H1 (cell line): ENCODE measurements at regions not wholly inside any gene's neighbourhood (a gene's known extent, or its start where the extent isn't known, plus 50 kb on each side); places are given as distances from the start of the nearest gene placed in this dataset.

Source experiments
- CTCF ChIA-PET: fragments of 300-600 bp; sonication (Branson Sonifier 250); formaldehyde crosslinking; loops from one replicate; lab custom pipeline; 2021; ENCODE audit not compliant: partially characterized antibody; lab: Charles Lee
- POLR2A ChIA-PET: fragments of 300-600 bp; sonication (Branson Sonifier 250); formaldehyde crosslinking; loops from one replicate; lab custom pipeline; 2021; ENCODE audit warnings: inconsistent platforms; ENCODE audit not compliant: partially characterized antibody; lab: Charles Lee
- DNase-seq, 2 experiments: peaks; one replicate each; pipeline versions ENCODE4 v3.0.0 to v3.0.0-alpha.2; 2010 to 2022; ENCODE audit warnings: low spot score in 2 of 2, low read depth in 1 of 2, mixed read lengths in 1 of 2
- FAIRE-seq: peaks from 2 replicates; lab custom pipeline; 2011; peaks lifted over from hg19 to GRCh38; lab: Jason Lieb, UNC
- H2AFZ ChIP-seq: 2 replicates; pipeline ENCODE4 v1.8.1; 2012; ENCODE audit warnings: low read length, inconsistent platforms
- H2AK5ac ChIP-seq: 2 replicates; pipeline ENCODE4 v1.6.1; 2013; ENCODE audit warnings: low read depth, low read length
- H2BK120ac ChIP-seq: replicated peaks from 2 replicates; pipeline ENCODE3; 2013; ENCODE audit warnings: low read depth, low read length, inconsistent platforms
- H2BK12ac ChIP-seq: 2 replicates; pipeline ENCODE4 v1.6.1; 2013; ENCODE audit warnings: low read depth, low read length
- H2BK15ac ChIP-seq: 2 replicates; pipeline ENCODE4 v1.6.1; 2013; ENCODE audit warnings: low read length
- H2BK20ac ChIP-seq: 2 replicates; pipeline ENCODE4 v1.6.1; 2013; ENCODE audit warnings: low read length
- H2BK5ac ChIP-seq: 2 replicates; pipeline ENCODE4 v1.6.1; 2013; ENCODE audit warnings: low read depth, low read length
- H3K14ac ChIP-seq: 2 replicates; pipeline ENCODE4 v1.6.1; 2013; ENCODE audit warnings: inconsistent platforms; ENCODE audit not compliant: insufficient read length
- H3K18ac ChIP-seq: 2 replicates; pipeline ENCODE4 v1.6.1; 2013; ENCODE audit warnings: low read length; ENCODE audit errors: extremely low read depth
- H3K23ac ChIP-seq: 2 replicates; pipeline ENCODE4 v1.6.1; 2013; ENCODE audit warnings: inconsistent platforms; ENCODE audit not compliant: insufficient read length
- H3K23me2 ChIP-seq: 2 replicates; pipeline ENCODE4 v1.6.1; 2013; ENCODE audit warnings: low read depth, low read length
- H3K27ac ChIP-seq: 2 replicates; pipeline ENCODE4 v1.6.1; 2011; ENCODE audit warnings: low read depth, low read length, inconsistent platforms
- H3K27me3 ChIP-seq, 4 experiments: replicated peaks in 1 of 4; 1 replicate in 1 of 4; 2 replicates in 3 of 4; pipeline versions ENCODE4 v1.6.1 to v1.8.1; 2011 to 2013; ENCODE audit warnings: low read length in 3 of 4, mild to moderate bottlenecking in 3 of 4, inconsistent platforms in 2 of 4, mixed read lengths in 2 of 4, moderate library complexity in 1 of 4; ENCODE audit not compliant: control insufficient read depth in 3 of 4, insufficient read depth in 3 of 4; ENCODE audit errors: extremely low read depth in 1 of 4
- H3K36me3 ChIP-seq, 4 experiments: 2 replicates each; pipeline versions ENCODE4 v1.6.1 to v1.8.1; 2011 to 2013; ENCODE audit warnings: mild to moderate bottlenecking in 4 of 4, low read length in 3 of 4, moderate library complexity in 2 of 4, control low read depth in 1 of 4, inconsistent platforms in 1 of 4; ENCODE audit not compliant: insufficient read depth in 4 of 4, control insufficient read depth in 2 of 4
- H3K4ac ChIP-seq: replicated peaks from 2 replicates; pipeline ENCODE3; 2013; ENCODE audit warnings: low read length, low read depth, mixed read lengths, inconsistent platforms; ENCODE audit not compliant: insufficient read length
- H3K4me1 ChIP-seq, 4 experiments: replicated peaks in 1 of 4; 1 replicate in 1 of 4; 2 replicates in 3 of 4; pipeline versions ENCODE4 v1.6.1 to v1.8.1; 2011 to 2013; ENCODE audit warnings: low read length in 3 of 4, inconsistent platforms in 2 of 4, mixed read lengths in 1 of 4; ENCODE audit not compliant: insufficient read depth in 4 of 4, control insufficient read depth in 3 of 4
- H3K4me2 ChIP-seq, 2 experiments: 2 replicates each; pipeline versions ENCODE4 v1.6.1 to v1.8.1; 2011 to 2013; ENCODE audit warnings: low read depth in 2 of 2, low read length in 2 of 2, control low read depth in 1 of 2, inconsistent platforms in 1 of 2, mild to moderate bottlenecking in 1 of 2; ENCODE audit not compliant: insufficient read depth in 1 of 2
- H3K4me3 ChIP-seq, 4 experiments: fragments of 200-600, 300-600 bp in 1 of 4; sonication (generic), shearing (Covaris generic), sonication (Bioruptor Twin) in 1 of 4; 2 replicates each; pipeline versions ENCODE4 v1.5.1 to v1.8.1; 2011 to 2016; ENCODE audit warnings: low read length in 4 of 4, low read depth in 3 of 4, control low read depth in 2 of 4, inconsistent platforms in 2 of 4, mild to moderate bottlenecking in 2 of 4, mixed read lengths in 1 of 4, moderate library complexity in 1 of 4; ENCODE audit not compliant: insufficient read depth in 2 of 4; ENCODE audit errors: extremely low read depth in 1 of 4
- H3K56ac ChIP-seq: replicated peaks from 2 replicates; pipeline ENCODE3; 2013; ENCODE audit warnings: low read depth, mild to moderate bottlenecking, mixed read lengths, low read length, inconsistent platforms; ENCODE audit not compliant: insufficient read length
- H3K79me1 ChIP-seq: 2 replicates; pipeline ENCODE4 v1.6.1; 2013; ENCODE audit warnings: low read depth, low read length, control low read depth
- H3K79me2 ChIP-seq, 2 experiments: 2 replicates each; pipeline versions ENCODE4 v1.6.1 to v1.8.1; 2012 to 2013; ENCODE audit warnings: low read length in 2 of 2, mild to moderate bottlenecking in 2 of 2, inconsistent platforms in 1 of 2; ENCODE audit not compliant: insufficient read depth in 2 of 2, control insufficient read depth in 1 of 2
- H3K9ac ChIP-seq, 4 experiments: replicated peaks in 1 of 4; 1 replicate in 1 of 4; 2 replicates in 3 of 4; pipeline versions ENCODE4 v1.6.1 to v1.8.1; 2011 to 2013; ENCODE audit warnings: low read depth in 3 of 4, low read length in 3 of 4, control low read depth in 2 of 4, mild to moderate bottlenecking in 2 of 4, moderate library complexity in 2 of 4, inconsistent platforms in 1 of 4; ENCODE audit errors: extremely low read depth in 1 of 4
- H3K9me3 ChIP-seq, 2 experiments: 2 replicates each; pipeline versions ENCODE4 v1.6.1 to v1.8.1; 2012 to 2013; ENCODE audit warnings: mild to moderate bottlenecking in 2 of 2, moderate library complexity in 2 of 2, control low read depth in 1 of 2, inconsistent platforms in 1 of 2, low read depth in 1 of 2, low read length in 1 of 2, mixed read lengths in 1 of 2; ENCODE audit not compliant: insufficient read depth in 2 of 2
- H4K20me1 ChIP-seq, 2 experiments: replicated peaks in 1 of 2; 2 replicates each; pipeline versions ENCODE3 to v1.8.1; 2011 to 2013; ENCODE audit warnings: inconsistent platforms in 2 of 2, low read length in 2 of 2, mild to moderate bottlenecking in 1 of 2; ENCODE audit not compliant: insufficient read depth in 2 of 2, control insufficient read depth in 1 of 2
- H4K5ac ChIP-seq: 2 replicates; pipeline ENCODE4 v1.6.1; 2013; ENCODE audit warnings: low read length, low read depth, mixed read lengths, inconsistent platforms; ENCODE audit not compliant: insufficient read length
- H4K8ac ChIP-seq: 2 replicates; pipeline ENCODE4 v1.8.0; 2013; ENCODE audit warnings: mild to moderate bottlenecking, moderate library complexity, low read length, inconsistent platforms; ENCODE audit not compliant: insufficient read depth; ENCODE audit errors: extremely low read depth
- H4K91ac ChIP-seq: replicated peaks from 2 replicates; pipeline ENCODE3; 2013; ENCODE audit warnings: low read length, mixed read lengths, inconsistent platforms; ENCODE audit not compliant: insufficient read length
- BACH1 ChIP-seq: IDR thresholded peaks from 2 replicates; pipeline ENCODE4 v1.6.1; 2012; ENCODE audit warnings: low read length, improper control_type of control experiment
- CEBPB ChIP-seq: IDR thresholded peaks from 2 replicates; pipeline ENCODE4 v1.6.1; 2012; ENCODE audit warnings: low read depth, low read length
- EGR1 ChIP-seq: IDR thresholded peaks from 2 replicates; pipeline ENCODE4 v1.6.1; 2011; ENCODE audit warnings: low read depth, low read length, borderline replicate concordance
- KDM5A ChIP-seq: fragments of 200-600 bp; IDR thresholded peaks from 2 replicates; pipeline ENCODE4 v1.7.1; 2012; ENCODE audit warnings: mild to moderate bottlenecking, low read length, inconsistent platforms, mixed read lengths
- PHF8 ChIP-seq: fragments of 200-600 bp; sonication (generic); conservative IDR thresholded peaks from 2 replicates; pipeline ENCODE4 v1.7.1; 2012; ENCODE audit warnings: low read depth, mild to moderate bottlenecking, inconsistent platforms, low read length, moderate library complexity
- POLR2A ChIP-seq, 2 experiments: IDR thresholded peaks; 1 replicate in 1 of 2; 2 replicates in 1 of 2; pipeline ENCODE4 v1.6.1; 2011; ENCODE audit warnings: low read depth in 2 of 2, low read length in 2 of 2, mild to moderate bottlenecking in 2 of 2; ENCODE audit errors: control extremely low read depth in 1 of 2
- RAD21 ChIP-seq, 2 experiments: IDR thresholded peaks in 1 of 2; conservative IDR thresholded peaks in 1 of 2; 2 replicates each; pipeline ENCODE4 v1.6.1; 2011; ENCODE audit warnings: low read depth in 2 of 2, low read length in 2 of 2, improper control_type of control experiment in 1 of 2, inconsistent platforms in 1 of 2, mild to moderate bottlenecking in 1 of 2, moderate library complexity in 1 of 2
- RXRA ChIP-seq: IDR thresholded peaks from 2 replicates; pipeline ENCODE4 v1.6.1; 2011; ENCODE audit warnings: low read depth, mild to moderate bottlenecking, low read length, moderate library complexity; ENCODE audit not compliant: insufficient read depth
- SAP30 ChIP-seq: fragments of 300-600 bp; sonication (generic); IDR thresholded peaks from 2 replicates; pipeline ENCODE4 v1.7.1; 2012; ENCODE audit warnings: low read length, moderate library complexity, mild to moderate bottlenecking, inconsistent platforms; ENCODE audit not compliant: insufficient read depth, insufficient replicate concordance
- WGBS, 2 experiments: shearing (Covaris generic) in 1 of 2; methylation state at CpG; one replicate each; pipeline versions ENCODE4 v1.1.6 to v1.1.7; 2013 to 2015; ENCODE audit warnings: low lambda C conversion rate in 2 of 2, mixed read lengths in 2 of 2, inconsistent platforms in 1 of 2, low coverage in 1 of 2, missing lambda C conversion rate in 1 of 2; ENCODE audit not compliant: insufficient replicate concordance in 2 of 2, insufficient coverage in 1 of 2, insufficient read length in 1 of 2; ENCODE audit errors: extremely low coverage in 1 of 2, missing lambda C conversion rate in 1 of 2; 5-methylcytosine and 5-hydroxymethylcytosine counted together
- TF ChIP-seq, protein P1 (sequence below): IDR thresholded peaks from 2 replicates; pipeline ENCODE4 v1.6.1; 2011; ENCODE audit warnings: low read length, improper control_type of control experiment
- TF ChIP-seq, protein P2 (sequence below): IDR thresholded peaks from 2 replicates; pipeline ENCODE4 v1.6.1; 2012; ENCODE audit warnings: inconsistent platforms

DNA sequence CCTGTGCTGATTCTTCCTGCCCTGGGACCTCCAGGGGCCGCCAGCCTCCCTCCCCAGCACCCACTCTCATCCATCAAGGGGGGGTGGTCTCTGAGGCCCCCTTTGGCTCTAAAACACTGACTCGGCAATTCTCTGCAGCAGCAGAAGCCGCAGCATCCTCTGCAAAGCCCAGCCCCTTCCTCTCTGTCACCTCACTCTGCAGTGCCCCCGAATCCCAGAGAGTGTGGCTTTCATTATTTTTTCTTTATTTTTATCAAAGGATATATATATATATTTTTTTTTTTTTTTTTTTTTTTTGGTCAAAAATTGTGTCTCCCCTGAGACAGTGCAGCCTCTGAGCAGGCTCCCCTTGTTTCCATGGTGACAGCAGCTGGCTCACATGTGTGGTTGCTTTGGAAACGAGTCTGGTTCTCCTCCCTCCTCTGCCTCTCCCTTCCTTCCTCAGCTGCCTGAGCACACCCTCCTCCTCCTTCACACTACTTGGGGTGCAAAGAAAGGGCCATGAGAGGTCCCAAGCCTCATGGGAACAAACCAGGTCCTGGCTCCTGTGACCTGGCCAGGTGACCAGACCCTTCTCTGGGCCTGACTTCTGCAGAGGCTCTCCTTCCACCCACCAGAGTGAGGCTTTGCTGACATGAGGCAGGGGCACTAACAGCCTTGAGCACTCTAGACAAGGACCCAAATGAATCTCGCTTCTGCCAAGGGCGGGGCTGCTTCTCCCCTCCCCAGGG is 100.5 kb downstream of the LRRC74A start:
- no peak overlapping the region for H2AK5ac ChIP-seq
- no peak overlapping the region for H4K5ac ChIP-seq
- FAIRE-seq (no peak), DNase-seq (no peak)
- no peak overlapping the region for H2BK120ac ChIP-seq
- 81% methylated on average over 5 of the region's 7 CpGs; no CpG with 5 or more reads in 1 of the 2 experiments for WGBS, 2 experiments
- H3K56ac ChIP-seq = no peak overlapping the region
- no peak overlapping the region for H3K27ac ChIP-seq
- no peak overlapping the region for H3K4ac ChIP-seq
- H4K20me1 ChIP-seq = no peaks in the 10 kb centered on the region
- CTCF ChIA-PET = interaction anchor here (1.4 to 21.9 kb wide), 6 partner anchors 9 to 144 kb away, joined by 4 to 403 read pairs (median 13); no protein-coding TSS in a partner anchor
- H3K4me2 ChIP-seq = no peak overlapping the region
- H2BK20ac ChIP-seq = 0 out of 2 replicates have a peak overlapping the region, but pooled peaks have one; percentile 52
- H2BK15ac ChIP-seq = peak overlapping the region; percentile 75; the same call in 1 of the 2 replicates
- H3K18ac ChIP-seq = peak overlapping the region; percentile 27; the same call in 1 of the 2 replicates
- H3K9me3 ChIP-seq = no peaks in the 10 kb centered on the region
- H3K23ac ChIP-seq = no peak overlapping the region
- no peak overlapping the region for H4K91ac ChIP-seq
- peaks cover 5% of the 10 kb centered on the region; the same call in 1 of the 2 replicates for H3K23me2 ChIP-seq
- no peak overlapping the region for H4K8ac ChIP-seq
- H3K4me1 ChIP-seq = peaks cover 15 to 48% (median 33%) of the 10 kb centered on the region in 4 experiments
- no peaks in the 10 kb centered on the region for H3K79me1 ChIP-seq
- no peaks in the 10 kb centered on the region for H3K36me3 ChIP-seq
- no peaks in the 10 kb centered on the region for H3K27me3 ChIP-seq
- no peak overlapping the region for H2BK5ac ChIP-seq
- POLR2A ChIA-PET = interaction anchor here (1.2 to 3.4 kb wide), 6 partner anchors 9 to 145 kb away, joined by 3 to 18 read pairs (median 6); no protein-coding TSS in a partner anchor
- no peaks in the 10 kb centered on the region for H3K79me2 ChIP-seq
- H2AFZ ChIP-seq = no peak overlapping the region
- H3K14ac ChIP-seq = no peak overlapping the region
- no peak overlapping the region for H3K9ac ChIP-seq
- H3K4me3 ChIP-seq = no peak overlapping the region
- H2BK12ac ChIP-seq = peak overlapping the region; percentile 92; the same call in 1 of the 2 replicates
- no peak for TF ChIP-seq SAP30
- 0 out of 4 replicates have a peak, but pooled peaks of 1 of the 2 experiments have one; percentile 10 for TF ChIP-seq RAD21 (IDR thresholded peaks at IDR 0.05 in 1 of 2, conservative IDR thresholded peaks at IDR 0.05 in 1 of 2; ENCODE audit: low read depth in 2 of 2, low read length in 2 of 2)
- TF ChIP-seq, protein P1, sequence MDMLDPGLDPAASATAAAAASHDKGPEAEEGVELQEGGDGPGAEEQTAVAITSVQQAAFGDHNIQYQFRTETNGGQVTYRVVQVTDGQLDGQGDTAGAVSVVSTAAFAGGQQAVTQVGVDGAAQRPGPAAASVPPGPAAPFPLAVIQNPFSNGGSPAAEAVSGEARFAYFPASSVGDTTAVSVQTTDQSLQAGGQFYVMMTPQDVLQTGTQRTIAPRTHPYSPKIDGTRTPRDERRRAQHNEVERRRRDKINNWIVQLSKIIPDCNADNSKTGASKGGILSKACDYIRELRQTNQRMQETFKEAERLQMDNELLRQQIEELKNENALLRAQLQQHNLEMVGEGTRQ = no peak
- TF ChIP-seq EGR1 = no peak
- TF ChIP-seq PHF8 = no peak
- TF ChIP-seq, protein P2, sequence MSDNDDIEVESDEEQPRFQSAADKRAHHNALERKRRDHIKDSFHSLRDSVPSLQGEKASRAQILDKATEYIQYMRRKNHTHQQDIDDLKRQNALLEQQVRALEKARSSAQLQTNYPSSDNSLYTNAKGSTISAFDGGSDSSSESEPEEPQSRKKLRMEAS = no peak
- no peak for TF ChIP-seq KDM5A
- no peak for TF ChIP-seq RXRA
- peak; percentile 79 for TF ChIP-seq BACH1
- TF ChIP-seq POLR2A (IDR thresholded peaks at IDR 0.05; ENCODE audit: control extremely low read depth in 1 of 2, low read depth in 2 of 2, low read length in 2 of 2) = no peak
- TF ChIP-seq CEBPB = no peak
